DND-41 (cell line): ENCODE measurements at regions not wholly inside any gene's neighbourhood (a gene's known extent, or its start where the extent isn't known, plus 50 kb on each side); places are given as distances from the start of the nearest gene placed in this dataset.

ENCODE experiments used
- ATAC-seq: fragments of 200-7000 bp; cut with Tn5 transposase; 3 replicates; pipeline ENCODE4 v1.9.1; 2021; ENCODE audit warnings: low read depth; ENCODE audit not compliant: insufficient read depth
- DNase-seq: peaks from one replicate; pipeline ENCODE4 v3.0.0-alpha.2; 2020
- H2AFZ ChIP-seq: 2 replicates; pipeline ENCODE4 v1.6.0; 2012; ENCODE audit warnings: low read depth, low read length
- H3K27ac ChIP-seq: 2 replicates; pipeline ENCODE4 v1.5.1; 2012; ENCODE audit warnings: low read length, inconsistent platforms
- H3K27me3 ChIP-seq: fragments of 200-600 bp; sonication (generic); 2 replicates; pipeline ENCODE4 v1.6.0; 2012; ENCODE audit warnings: low read length, mild to moderate bottlenecking, inconsistent platforms; ENCODE audit not compliant: insufficient read depth, poor library complexity
- H3K36me3 ChIP-seq: 2 replicates; pipeline ENCODE4 v1.5.1; 2012; ENCODE audit warnings: low read length, inconsistent platforms; ENCODE audit not compliant: insufficient read depth
- H3K4me1 ChIP-seq: 2 replicates; pipeline ENCODE4 v1.5.1; 2012; ENCODE audit warnings: mild to moderate bottlenecking, low read length; ENCODE audit not compliant: insufficient read depth
- H3K4me2 ChIP-seq: 2 replicates; pipeline ENCODE4 v1.6.0; 2012; ENCODE audit warnings: mild to moderate bottlenecking, moderate library complexity, low read length, inconsistent platforms; ENCODE audit not compliant: insufficient read depth
- H3K4me3 ChIP-seq, 2 experiments: fragments of 200-600 bp in 1 of 2; shearing (Covaris generic) in 1 of 2; 2 replicates each; pipeline ENCODE4 v1.5.1; 2012 to 2016; ENCODE audit warnings: inconsistent platforms in 2 of 2, low read length in 2 of 2, mild to moderate bottlenecking in 2 of 2, low read depth in 1 of 2, moderate library complexity in 1 of 2
- H3K79me2 ChIP-seq: 2 replicates; pipeline ENCODE4 v1.6.0; 2012; ENCODE audit warnings: low read length, inconsistent platforms; ENCODE audit not compliant: insufficient read depth
- H3K9ac ChIP-seq: 2 replicates; pipeline ENCODE4 v1.6.0; 2012; ENCODE audit warnings: low read depth, mild to moderate bottlenecking, inconsistent platforms, low read length, moderate library complexity
- H3K9me3 ChIP-seq: 2 replicates; pipeline ENCODE4 v1.5.1; 2012; ENCODE audit warnings: low read length, moderate library complexity, mild to moderate bottlenecking, inconsistent platforms; ENCODE audit not compliant: insufficient read depth, severe bottlenecking
- H4K20me1 ChIP-seq: 2 replicates; pipeline ENCODE4 v1.6.0; 2012; ENCODE audit warnings: low read length; ENCODE audit not compliant: insufficient read depth
- EZH2 ChIP-seq: IDR thresholded peaks from 3 replicates; pipeline ENCODE4 v1.6.1; 2012; ENCODE audit warnings: borderline replicate concordance, low read depth, mild to moderate bottlenecking, moderate library complexity, low read length, inconsistent platforms; ENCODE audit not compliant: severe bottlenecking
- TF ChIP-seq, protein P1 (sequence below): IDR thresholded peaks from 2 replicates; pipeline ENCODE4 v1.5.1; 2012; ENCODE audit warnings: borderline replicate concordance, low read length, moderate library complexity, mild to moderate bottlenecking; ENCODE audit not compliant: poor library complexity, severe bottlenecking; ENCODE audit errors: extremely low read depth

DNA sequence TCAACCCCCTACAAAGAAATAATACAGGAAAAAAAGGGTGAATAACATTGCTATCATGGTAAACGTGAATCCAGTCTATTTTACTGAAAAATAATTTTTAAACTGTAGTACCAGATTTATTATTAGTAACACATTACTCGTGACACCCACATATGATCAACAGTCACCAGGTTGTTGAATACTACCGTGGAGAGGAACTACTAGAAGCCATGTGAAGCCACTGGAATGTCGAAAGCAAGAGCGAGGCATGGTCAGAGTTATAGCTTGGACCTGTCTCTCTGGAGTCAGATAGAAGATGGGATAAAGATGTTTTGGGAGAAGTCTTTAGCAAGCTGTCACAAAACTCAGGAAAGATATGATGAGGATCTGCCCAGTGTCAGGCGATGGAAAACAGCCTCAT lies 63.2 kb upstream of the EPB41L3 start:
- no peak overlapping the region for H3K27ac ChIP-seq
- no peaks in the 10 kb centered on the region for H3K9me3 ChIP-seq
- H2AFZ ChIP-seq: no peak overlapping the region
- TF ChIP-seq, protein P1, sequence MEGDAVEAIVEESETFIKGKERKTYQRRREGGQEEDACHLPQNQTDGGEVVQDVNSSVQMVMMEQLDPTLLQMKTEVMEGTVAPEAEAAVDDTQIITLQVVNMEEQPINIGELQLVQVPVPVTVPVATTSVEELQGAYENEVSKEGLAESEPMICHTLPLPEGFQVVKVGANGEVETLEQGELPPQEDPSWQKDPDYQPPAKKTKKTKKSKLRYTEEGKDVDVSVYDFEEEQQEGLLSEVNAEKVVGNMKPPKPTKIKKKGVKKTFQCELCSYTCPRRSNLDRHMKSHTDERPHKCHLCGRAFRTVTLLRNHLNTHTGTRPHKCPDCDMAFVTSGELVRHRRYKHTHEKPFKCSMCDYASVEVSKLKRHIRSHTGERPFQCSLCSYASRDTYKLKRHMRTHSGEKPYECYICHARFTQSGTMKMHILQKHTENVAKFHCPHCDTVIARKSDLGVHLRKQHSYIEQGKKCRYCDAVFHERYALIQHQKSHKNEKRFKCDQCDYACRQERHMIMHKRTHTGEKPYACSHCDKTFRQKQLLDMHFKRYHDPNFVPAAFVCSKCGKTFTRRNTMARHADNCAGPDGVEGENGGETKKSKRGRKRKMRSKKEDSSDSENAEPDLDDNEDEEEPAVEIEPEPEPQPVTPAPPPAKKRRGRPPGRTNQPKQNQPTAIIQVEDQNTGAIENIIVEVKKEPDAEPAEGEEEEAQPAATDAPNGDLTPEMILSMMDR: no peak
- no peak overlapping the region for H3K4me2 ChIP-seq
- H3K9ac ChIP-seq: no peak overlapping the region
- no peak for DNase-seq
- H3K4me1 ChIP-seq: no peaks in the 10 kb centered on the region
- no peaks in the 10 kb centered on the region for H4K20me1 ChIP-seq
- no peak overlapping the region for H3K4me3 ChIP-seq
- H3K36me3 ChIP-seq: no peaks in the 10 kb centered on the region
- no peak for ATAC-seq
- no peaks in the 10 kb centered on the region for H3K79me2 ChIP-seq
- no peaks in the 10 kb centered on the region for H3K27me3 ChIP-seq

DNA sequence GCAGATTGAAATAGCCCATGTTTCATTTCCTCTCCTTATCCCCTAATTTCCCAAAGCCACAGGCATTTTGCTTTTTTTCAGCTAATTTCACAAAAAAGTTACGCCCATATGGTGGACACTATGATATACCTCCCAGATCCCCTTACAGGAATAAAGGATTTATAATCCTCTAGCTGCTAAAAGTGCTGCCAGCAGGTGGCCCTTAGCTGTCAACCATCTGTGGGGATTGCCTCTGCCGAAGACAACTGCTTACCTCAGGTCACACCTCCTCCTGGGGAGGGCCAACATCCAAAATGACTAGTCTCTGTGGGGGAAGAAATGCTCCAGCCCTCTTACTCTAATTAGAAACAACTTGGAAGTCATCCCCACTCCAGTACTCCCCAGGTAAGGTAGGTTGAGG lies 61.0 kb upstream of the EPB41L3 start:
- no peak for ATAC-seq
- no peaks in the 10 kb centered on the region for H3K4me1 ChIP-seq
- H3K79me2 ChIP-seq: no peaks in the 10 kb centered on the region
- H2AFZ ChIP-seq: no peak overlapping the region
- no peak overlapping the region for H3K9ac ChIP-seq
- H3K36me3 ChIP-seq: no peaks in the 10 kb centered on the region
- no peak for DNase-seq
- H3K4me3 ChIP-seq: no peak overlapping the region
- no peaks in the 10 kb centered on the region for H3K9me3 ChIP-seq
- no peaks in the 10 kb centered on the region for H4K20me1 ChIP-seq
- no peak overlapping the region for H3K27ac ChIP-seq
- H3K4me2 ChIP-seq: no peak overlapping the region
- TF ChIP-seq, protein P1: no peak
- TF ChIP-seq EZH2: no peak
- no peaks in the 10 kb centered on the region for H3K27me3 ChIP-seq

DNA sequence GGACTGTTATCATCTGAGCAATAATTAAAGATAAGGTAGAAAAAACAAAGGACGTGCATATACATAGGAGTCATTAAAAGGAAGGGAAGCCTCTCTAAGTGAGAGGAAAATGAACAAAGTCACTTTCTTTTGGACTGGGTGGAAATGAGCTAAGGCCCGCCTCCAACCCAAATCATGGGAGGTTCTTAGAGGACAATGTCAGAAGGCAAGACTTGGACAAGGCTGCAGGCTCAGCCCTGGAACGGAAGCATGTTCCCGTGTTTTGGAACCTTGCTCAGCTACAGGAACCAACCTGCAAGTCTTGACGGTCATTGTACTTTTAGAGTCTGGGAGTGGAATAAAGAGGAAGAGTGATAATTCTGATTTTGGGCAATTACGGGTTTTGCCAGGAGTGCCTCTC lies 59.4 kb upstream of the EPB41L3 start:
- no peaks in the 10 kb centered on the region for H3K27me3 ChIP-seq
- no peak for ATAC-seq
- DNase-seq: no peak
- no peak overlapping the region for H3K9ac ChIP-seq
- no peaks in the 10 kb centered on the region for H3K9me3 ChIP-seq
- H3K27ac ChIP-seq: no peak overlapping the region
- no peak overlapping the region for H3K4me3 ChIP-seq
- H3K36me3 ChIP-seq: no peaks in the 10 kb centered on the region
- TF ChIP-seq EZH2: no peak
- TF ChIP-seq, protein P1: no peak
- no peaks in the 10 kb centered on the region for H3K79me2 ChIP-seq
- H2AFZ ChIP-seq: no peak overlapping the region
- H3K4me1 ChIP-seq: no peaks in the 10 kb centered on the region
- no peaks in the 10 kb centered on the region for H4K20me1 ChIP-seq
- no peak overlapping the region for H3K4me2 ChIP-seq

DNA sequence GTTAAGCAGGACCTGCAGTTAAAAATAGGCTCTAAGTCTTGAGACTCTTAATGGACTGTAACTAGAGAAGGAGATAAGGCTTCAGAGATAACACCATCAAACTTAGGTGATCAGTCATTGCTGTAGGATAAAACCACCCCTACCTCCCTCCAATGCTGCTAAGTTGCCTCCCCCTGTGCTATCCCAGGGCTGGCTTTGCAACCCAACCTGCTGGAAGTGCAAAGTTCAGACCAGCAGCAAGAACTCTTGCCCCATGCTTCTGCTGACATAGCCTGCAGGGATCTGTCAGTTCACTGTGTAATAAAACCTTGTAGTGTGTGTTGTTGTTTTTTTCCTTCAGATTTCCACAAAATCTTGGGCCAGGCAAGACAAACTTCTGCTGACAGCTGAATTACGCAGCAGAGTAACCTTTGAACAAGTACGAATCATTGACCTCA lies 57.4 kb upstream of the EPB41L3 start:
- Histone ChIP-seq H3K4me1 (no peaks in the 10 kb centered on the region), H3K79me2 (no peaks in the 10 kb centered on the region), H3K4me3 (no peak overlapping the region), H2AFZ (no peak overlapping the region), H3K27me3 (no peaks in the 10 kb centered on the region), H3K27ac (no peak overlapping the region), H3K9me3 (no peaks in the 10 kb centered on the region), H3K4me2 (no peak overlapping the region), H4K20me1 (no peaks in the 10 kb centered on the region), H3K9ac (no peak overlapping the region), H3K36me3 (no peaks in the 10 kb centered on the region)
- TF ChIP-seq EZH2: no peak
- TF ChIP-seq, protein P1: no peak
- no peak for DNase-seq
- ATAC-seq: no peak
